BJ (cell line): ENCODE measurements at regions not wholly inside any gene's neighbourhood (a gene's known extent, or its start where the extent isn't known, plus 50 kb on each side); places are given as distances from the start of the nearest gene placed in this dataset.
"Not testable (repeated sequence)": the region's sequence is repeated elsewhere in the genome, so short reads cannot be mapped to it uniquely, and the experiment has no call there.

ENCODE experiments used
- CTCF ChIA-PET: fragments of 350-600 bp; formaldehyde crosslinking; extraction: SDS; loops from one replicate; lab custom pipeline; 2021; ENCODE audit warnings: antibody characterized with exemption, inconsistent platforms; lab: Yijun Ruan, JAX
- POLR2A ChIA-PET: fragments of 300-600 bp; sonication (Branson Sonifier 250); formaldehyde crosslinking; extraction: SDS; loops from one replicate; lab custom pipeline; 2021; ENCODE audit warnings: antibody characterized with exemption; lab: Charles Lee
- DNase-seq: peaks from one replicate; pipeline ENCODE4 v3.0.0-alpha.2; 2011; ENCODE audit warnings: low read depth
- H3K27me3 ChIP-seq: 2 replicates; pipeline ENCODE4 v1.6.0; 2011; ENCODE audit warnings: low read length; ENCODE audit not compliant: control insufficient read depth, insufficient read depth
- H3K36me3 ChIP-seq: 2 replicates; pipeline ENCODE4 v1.5.1; 2011; ENCODE audit warnings: low read length; ENCODE audit not compliant: control insufficient read depth, insufficient read depth
- H3K4me3 ChIP-seq: 2 replicates; pipeline ENCODE4 v1.5.1; 2011; ENCODE audit warnings: low read depth, mild to moderate bottlenecking, control low read depth, low read length
- TF ChIP-seq, protein P1 (sequence below): IDR thresholded peaks from 2 replicates; pipeline ENCODE4 v1.5.1; 2011; ENCODE audit warnings: low read depth, mild to moderate bottlenecking, control low read depth, inconsistent platforms, low read length, moderate library complexity; ENCODE audit not compliant: insufficient read depth

GRCh38 chr5:155700333-155700732 is 626.6 kb upstream of the SGCD start:
- Histone ChIP-seq H3K36me3 (no peaks in the 10 kb centered on the region), H3K4me3 (no peak overlapping the region), H3K27me3 (no peaks in the 10 kb centered on the region)
- ChIA-PET CTCF (interaction anchor here (1.1 kb wide), 2 partner anchors 1115 to 1125 kb away, joined by 3 to 5 read pairs; no protein-coding TSS in a partner anchor), POLR2A (no interaction called here)
- TF ChIP-seq, protein P1, sequence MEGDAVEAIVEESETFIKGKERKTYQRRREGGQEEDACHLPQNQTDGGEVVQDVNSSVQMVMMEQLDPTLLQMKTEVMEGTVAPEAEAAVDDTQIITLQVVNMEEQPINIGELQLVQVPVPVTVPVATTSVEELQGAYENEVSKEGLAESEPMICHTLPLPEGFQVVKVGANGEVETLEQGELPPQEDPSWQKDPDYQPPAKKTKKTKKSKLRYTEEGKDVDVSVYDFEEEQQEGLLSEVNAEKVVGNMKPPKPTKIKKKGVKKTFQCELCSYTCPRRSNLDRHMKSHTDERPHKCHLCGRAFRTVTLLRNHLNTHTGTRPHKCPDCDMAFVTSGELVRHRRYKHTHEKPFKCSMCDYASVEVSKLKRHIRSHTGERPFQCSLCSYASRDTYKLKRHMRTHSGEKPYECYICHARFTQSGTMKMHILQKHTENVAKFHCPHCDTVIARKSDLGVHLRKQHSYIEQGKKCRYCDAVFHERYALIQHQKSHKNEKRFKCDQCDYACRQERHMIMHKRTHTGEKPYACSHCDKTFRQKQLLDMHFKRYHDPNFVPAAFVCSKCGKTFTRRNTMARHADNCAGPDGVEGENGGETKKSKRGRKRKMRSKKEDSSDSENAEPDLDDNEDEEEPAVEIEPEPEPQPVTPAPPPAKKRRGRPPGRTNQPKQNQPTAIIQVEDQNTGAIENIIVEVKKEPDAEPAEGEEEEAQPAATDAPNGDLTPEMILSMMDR: 0 out of 2 replicates have a peak, but pooled peaks have one; percentile 3
- no peak for DNase-seq

- TF ChIP-seq, protein P1: no peak
- H3K27me3 ChIP-seq: no peaks in the 10 kb centered on the region
These were observed 615.1 kb upstream of the SGCD start for GRCh38 chr5:155711882-155712281.

DNA sequence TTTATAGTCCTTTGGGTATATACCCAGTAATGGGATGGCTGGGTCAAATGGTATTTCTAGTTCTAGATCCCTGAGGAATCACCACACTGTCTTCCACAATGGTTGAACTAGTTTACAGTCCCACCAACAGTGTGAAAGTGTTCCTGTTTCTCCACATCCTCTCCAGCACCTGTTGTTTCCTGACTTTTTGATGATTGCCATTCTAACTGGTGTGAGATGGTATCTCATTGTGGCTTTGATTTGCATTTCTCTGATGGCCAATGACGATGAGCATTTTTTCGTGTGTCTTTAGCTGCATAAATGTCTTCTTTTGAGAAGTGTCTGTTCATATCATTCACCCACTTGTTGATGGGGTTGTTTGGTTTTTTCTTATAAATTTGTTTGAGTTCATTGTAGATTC is 612.5 kb upstream of the SGCD start:
- H3K36me3 ChIP-seq, CTCF ChIA-PET, H3K27me3 ChIP-seq, H3K4me3 ChIP-seq, DNase-seq, POLR2A ChIA-PET: not testable (repeated sequence)

More at GRCh38 chr5:155711882-155712281, 615.1 kb upstream of the SGCD start:
- no peaks in the 10 kb centered on the region for H3K36me3 ChIP-seq
- ChIA-PET POLR2A (no interaction called here), CTCF (no interaction called here)
- DNase-seq: no peak
- H3K4me3 ChIP-seq: no peak overlapping the region

GRCh38 chr5:155726267-155726666 is 600.7 kb upstream of the SGCD start:
- TF ChIP-seq, protein P1: no peak
- no peak for DNase-seq
- Histone ChIP-seq H3K36me3 (no peaks in the 10 kb centered on the region), H3K4me3 (no peak overlapping the region), H3K27me3 (peaks cover 16% of the 10 kb centered on the region)
- ChIA-PET CTCF (no interaction called here), POLR2A (no interaction called here)

- H3K27me3 ChIP-seq: peaks cover 16% of the 10 kb centered on the region
- H3K4me3 ChIP-seq: peak overlapping the region; percentile 18
- CTCF ChIA-PET: no interaction called here
- no peak for DNase-seq
- POLR2A ChIA-PET: no interaction called here
- no peaks in the 10 kb centered on the region for H3K36me3 ChIP-seq
- TF ChIP-seq, protein P1: no peak
These were observed 599.3 kb upstream of the SGCD start for GRCh38 chr5:155727512-155728145.
